BJ (cell line): ENCODE measurements at regions not wholly inside any gene's neighbourhood (a gene's known extent, or its start where the extent isn't known, plus 50 kb on each side); places are given as distances from the start of the nearest gene placed in this dataset.

Source experiments
- CTCF ChIA-PET: fragments of 350-600 bp; formaldehyde crosslinking; extraction: SDS; loops from one replicate; lab custom pipeline; 2021; ENCODE audit warnings: antibody characterized with exemption, inconsistent platforms; lab: Yijun Ruan, JAX
- POLR2A ChIA-PET: fragments of 300-600 bp; sonication (Branson Sonifier 250); formaldehyde crosslinking; extraction: SDS; loops from one replicate; lab custom pipeline; 2021; ENCODE audit warnings: antibody characterized with exemption; lab: Charles Lee
- DNase-seq: peaks from one replicate; pipeline ENCODE4 v3.0.0-alpha.2; 2011; ENCODE audit warnings: low read depth
- H3K27me3 ChIP-seq: 2 replicates; pipeline ENCODE4 v1.6.0; 2011; ENCODE audit warnings: low read length; ENCODE audit not compliant: control insufficient read depth, insufficient read depth
- H3K36me3 ChIP-seq: 2 replicates; pipeline ENCODE4 v1.5.1; 2011; ENCODE audit warnings: low read length; ENCODE audit not compliant: control insufficient read depth, insufficient read depth
- H3K4me3 ChIP-seq: 2 replicates; pipeline ENCODE4 v1.5.1; 2011; ENCODE audit warnings: low read depth, mild to moderate bottlenecking, control low read depth, low read length
- CTCF ChIP-seq: IDR thresholded peaks from 2 replicates; pipeline ENCODE4 v1.5.1; 2011; ENCODE audit warnings: low read depth, mild to moderate bottlenecking, control low read depth, inconsistent platforms, low read length, moderate library complexity; ENCODE audit not compliant: insufficient read depth

DNA sequence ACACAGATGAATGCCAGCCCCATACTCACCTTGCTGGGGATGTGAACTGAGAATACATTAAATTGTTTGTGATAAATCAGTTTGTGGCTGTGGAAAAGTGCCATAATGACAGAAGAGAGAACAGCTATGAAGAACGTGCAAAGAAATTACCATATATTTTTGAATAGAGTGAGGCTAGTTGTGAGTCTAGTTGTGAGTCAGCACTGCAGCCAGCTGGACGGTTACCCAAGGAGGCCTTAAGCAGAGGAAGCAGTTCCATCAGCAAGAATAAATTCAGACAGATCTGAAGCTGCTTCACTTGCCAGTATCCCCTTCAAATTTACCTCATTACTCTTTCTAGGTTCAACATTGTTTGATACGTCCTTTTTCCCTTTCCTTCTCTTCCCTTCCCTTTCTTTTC, 446.0 kb downstream of the MTRR start:
- POLR2A ChIA-PET, result no interaction called here
- CTCF ChIA-PET, result no interaction called here

DNA sequence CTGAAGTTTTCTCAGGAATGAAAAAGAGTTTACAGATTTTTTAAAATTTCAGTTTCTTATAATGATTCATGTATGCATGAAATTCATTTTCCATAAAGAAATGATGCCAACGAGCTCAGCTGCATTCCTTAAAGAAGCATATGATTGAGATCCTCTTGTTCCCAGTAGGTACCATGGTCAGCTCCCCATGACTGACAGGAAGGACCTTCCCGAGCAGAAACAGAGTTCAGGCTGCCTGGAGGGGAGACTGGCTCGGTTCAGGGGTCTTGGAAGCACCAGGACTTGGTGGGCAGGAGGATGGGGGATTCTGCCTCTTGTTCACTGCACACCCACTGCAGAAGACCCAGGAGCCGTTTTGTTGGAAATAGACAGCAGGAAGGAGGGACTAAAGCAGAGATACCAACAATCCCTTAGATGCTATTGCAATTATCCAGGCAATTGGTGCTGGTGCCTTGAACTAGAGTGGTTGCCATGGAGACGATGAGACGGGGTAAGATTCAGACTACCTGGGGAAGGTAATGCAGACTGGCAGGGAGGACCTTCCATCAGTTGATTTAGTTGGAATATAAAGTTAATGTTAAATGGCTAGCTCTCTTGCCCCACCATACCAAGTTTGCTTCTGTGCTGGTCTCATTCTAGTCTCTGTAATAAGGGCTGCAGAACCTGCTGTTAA, 447.8 kb downstream of the MTRR start:
- CTCF ChIA-PET, result interaction anchor here (0.6 kb wide), 1 partner anchor 527 kb away, joined by 3 read pairs; no protein-coding TSS in a partner anchor
- TF ChIP-seq CTCF, result no peak
- H3K36me3 ChIP-seq, result no peaks in the 10 kb centered on the region
- no peak for DNase-seq
- POLR2A ChIA-PET, result no interaction called here
- no peak overlapping the region for H3K4me3 ChIP-seq
- H3K27me3 ChIP-seq, result no peaks in the 10 kb centered on the region

More for the DNA sequence above, 446.0 kb downstream of the MTRR start:
- no peaks in the 10 kb centered on the region for H3K27me3 ChIP-seq
- no peak for DNase-seq
- no peak overlapping the region for H3K4me3 ChIP-seq
- H3K36me3 ChIP-seq, result no peaks in the 10 kb centered on the region
- TF ChIP-seq CTCF, result no peak

- no peaks in the 10 kb centered on the region for H3K27me3 ChIP-seq
- H3K4me3 ChIP-seq, result no peak overlapping the region
- DNase-seq, result no peak
- H3K36me3 ChIP-seq, result no peaks in the 10 kb centered on the region
- ChIA-PET POLR2A (no interaction called here), CTCF (no interaction called here)
- TF ChIP-seq CTCF, result no peak
These were observed 448.4 kb downstream of the MTRR start for GRCh38 chr5:8317335-8317734.

- Histone ChIP-seq H3K36me3 (no peaks in the 10 kb centered on the region), H3K27me3 (no peaks in the 10 kb centered on the region), H3K4me3 (no peak overlapping the region)
- DNase-seq, result no peak
- TF ChIP-seq CTCF, result no peak
- ChIA-PET CTCF (interaction anchor here (2.2 kb wide), 1 partner anchor 392 kb away, joined by 5 read pairs; no protein-coding TSS in a partner anchor), POLR2A (no interaction called here)
These were observed 451.3 kb downstream of the MTRR start for GRCh38 chr5:8320244-8320643.

- ChIA-PET CTCF (interaction anchor here (1.2 to 2.2 kb wide), 2 partner anchors 19 to 393 kb away, joined by 3 to 5 read pairs; no protein-coding TSS in a partner anchor), POLR2A (no interaction called here)
These were observed 452.3 kb downstream of the MTRR start for GRCh38 chr5:8321272-8321671.

More at GRCh38 chr5:8321272-8321671, 452.3 kb downstream of the MTRR start:
- Histone ChIP-seq H3K4me3 (no peak overlapping the region), H3K36me3 (no peaks in the 10 kb centered on the region), H3K27me3 (no peaks in the 10 kb centered on the region)
- no peak for TF ChIP-seq CTCF
- no peak for DNase-seq
